ENCODE measurements at regions not wholly inside any gene's neighbourhood (a gene's known extent, or its start where the extent isn't known, plus 50 kb on each side); places are given as distances from the start of the nearest gene placed in this dataset.
A peak's percentile ranks its signal among the peaks of the same experiment; 100 is the strongest.

DNA sequence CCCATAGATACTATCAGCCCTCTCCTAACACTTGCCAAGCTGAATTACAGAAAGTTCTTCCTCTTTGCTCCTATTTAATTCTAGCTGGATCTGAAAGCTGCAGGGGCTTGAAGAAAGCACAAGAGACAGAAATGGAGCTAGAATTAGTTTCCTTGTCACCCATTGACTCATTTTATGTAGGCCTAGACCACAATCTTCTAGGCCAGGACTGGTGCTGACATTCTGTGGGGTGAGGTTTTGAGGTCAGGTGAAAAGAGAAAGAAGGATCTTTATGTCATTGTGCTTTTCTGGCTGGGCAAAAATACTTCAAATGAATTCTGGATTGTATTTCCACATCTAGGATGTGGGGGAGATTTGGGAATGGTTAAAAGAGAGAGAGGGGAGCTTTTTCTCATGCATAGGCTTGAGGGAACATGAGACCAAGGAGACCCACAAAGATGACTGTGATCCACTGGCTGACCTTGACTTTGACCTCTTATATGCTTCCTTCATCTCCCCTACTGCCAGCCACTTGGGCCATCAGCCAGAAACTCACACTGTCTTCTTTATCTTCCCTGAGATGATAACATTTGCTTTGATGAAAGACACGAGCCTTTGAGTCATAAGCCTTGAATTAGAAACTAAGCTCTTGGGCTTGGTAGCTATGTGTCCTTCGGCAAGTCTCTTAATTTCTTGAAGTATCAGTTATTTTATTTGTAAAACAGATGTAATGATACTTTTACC is 274.9 kb upstream of the CADM1 start:
- no peak for DNase-seq

DNA sequence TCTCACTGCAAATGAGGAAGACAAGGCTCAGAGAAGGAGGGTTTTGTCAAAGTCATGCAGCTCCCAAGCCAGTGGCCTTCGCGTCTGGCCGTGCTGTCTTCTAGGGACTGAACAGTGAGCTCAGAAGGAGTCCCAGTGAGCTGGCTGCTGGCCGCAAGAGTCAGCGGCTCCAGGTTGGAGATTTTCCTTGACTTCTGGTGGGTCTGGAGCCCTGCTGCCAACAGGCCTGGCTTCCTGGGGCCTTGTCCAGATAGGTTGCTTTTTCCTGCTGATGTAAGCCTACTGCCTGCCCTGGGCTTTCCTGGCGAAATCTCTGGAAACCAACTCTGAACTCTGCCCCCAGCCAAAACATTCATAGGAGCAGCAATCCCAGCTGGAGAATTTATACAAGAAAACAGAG is 272.7 kb upstream of the CADM1 start:
- no peak for DNase-seq

DNA sequence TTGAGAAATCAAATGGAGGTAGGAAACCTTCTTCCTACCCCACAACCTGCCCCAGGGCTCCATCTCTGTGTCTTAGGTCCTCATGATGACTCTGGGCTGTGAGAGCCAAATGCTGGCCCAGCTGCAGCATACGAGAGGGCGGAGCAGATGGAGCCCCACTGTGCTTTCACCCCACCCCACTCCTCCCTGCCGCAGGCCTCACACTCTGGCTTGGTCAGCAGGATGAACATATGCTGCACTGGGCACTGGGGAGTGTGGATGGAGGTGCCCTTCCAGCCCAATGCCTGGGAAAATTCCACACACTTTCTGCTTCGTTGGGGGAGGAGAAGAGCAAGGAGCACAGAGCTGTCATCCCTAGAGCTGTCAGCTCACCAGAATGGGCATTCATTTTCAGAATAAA is 271.6 kb upstream of the CADM1 start:
- no peak for DNase-seq

DNA sequence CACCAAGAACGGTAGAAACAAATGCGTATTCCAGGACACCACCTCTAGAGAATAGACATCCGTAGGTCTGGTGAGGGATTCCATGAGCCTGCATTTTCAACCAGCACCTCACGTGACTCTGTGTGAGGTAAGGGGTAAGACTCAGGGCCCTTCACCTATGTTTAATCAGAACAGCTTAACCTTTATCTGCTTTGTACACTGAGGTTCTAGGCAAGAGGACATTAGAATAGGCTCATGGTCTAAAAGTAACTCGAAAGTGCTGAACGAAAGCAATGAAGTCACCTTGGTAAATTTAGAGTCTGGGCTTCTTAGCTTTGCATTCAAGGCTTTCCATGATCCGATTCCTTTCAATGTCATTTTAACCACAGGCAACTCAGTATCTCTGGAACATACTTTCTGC is 270.5 kb upstream of the CADM1 start:
- DNase-seq = no peak

DNA sequence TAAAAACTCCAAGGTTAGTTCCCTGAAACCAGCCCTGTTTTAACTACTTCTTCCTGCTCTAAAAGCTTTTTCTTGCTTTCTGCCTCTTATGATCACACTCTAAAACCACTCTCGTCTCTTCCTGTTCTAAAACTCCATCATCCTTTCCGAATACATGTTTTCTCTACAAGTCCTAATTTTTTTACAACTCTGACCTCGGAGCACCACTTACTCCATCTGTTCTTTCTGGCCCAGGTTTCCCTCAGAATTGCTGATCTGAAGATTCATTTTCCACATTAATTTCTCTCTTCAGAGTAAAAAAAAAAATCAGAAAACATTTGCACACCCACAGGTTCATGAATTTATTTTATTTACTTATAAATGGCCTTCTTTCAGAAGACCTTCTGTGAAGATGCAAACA is 265.7 kb upstream of the CADM1 start:
- DNase-seq = no peak

DNA sequence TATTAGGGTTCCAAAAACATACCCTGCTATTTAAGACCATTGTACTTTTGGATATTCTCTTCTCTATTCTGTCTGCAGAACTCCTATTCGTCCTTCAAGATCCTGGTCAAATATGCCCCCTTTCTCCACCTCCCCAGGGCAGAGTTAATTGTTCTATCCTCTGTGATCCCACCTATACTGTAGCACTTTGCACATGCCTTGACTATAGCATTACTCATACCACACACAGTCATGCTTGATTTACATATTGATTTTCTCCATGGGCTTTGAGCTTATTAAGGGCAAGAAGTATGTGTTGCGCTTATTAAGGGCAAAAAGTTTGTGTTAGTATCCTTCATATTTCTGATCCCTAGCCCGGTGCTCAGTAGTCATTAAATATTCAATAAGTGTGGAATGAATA is 263.7 kb upstream of the CADM1 start:
- no peak for DNase-seq

DNA sequence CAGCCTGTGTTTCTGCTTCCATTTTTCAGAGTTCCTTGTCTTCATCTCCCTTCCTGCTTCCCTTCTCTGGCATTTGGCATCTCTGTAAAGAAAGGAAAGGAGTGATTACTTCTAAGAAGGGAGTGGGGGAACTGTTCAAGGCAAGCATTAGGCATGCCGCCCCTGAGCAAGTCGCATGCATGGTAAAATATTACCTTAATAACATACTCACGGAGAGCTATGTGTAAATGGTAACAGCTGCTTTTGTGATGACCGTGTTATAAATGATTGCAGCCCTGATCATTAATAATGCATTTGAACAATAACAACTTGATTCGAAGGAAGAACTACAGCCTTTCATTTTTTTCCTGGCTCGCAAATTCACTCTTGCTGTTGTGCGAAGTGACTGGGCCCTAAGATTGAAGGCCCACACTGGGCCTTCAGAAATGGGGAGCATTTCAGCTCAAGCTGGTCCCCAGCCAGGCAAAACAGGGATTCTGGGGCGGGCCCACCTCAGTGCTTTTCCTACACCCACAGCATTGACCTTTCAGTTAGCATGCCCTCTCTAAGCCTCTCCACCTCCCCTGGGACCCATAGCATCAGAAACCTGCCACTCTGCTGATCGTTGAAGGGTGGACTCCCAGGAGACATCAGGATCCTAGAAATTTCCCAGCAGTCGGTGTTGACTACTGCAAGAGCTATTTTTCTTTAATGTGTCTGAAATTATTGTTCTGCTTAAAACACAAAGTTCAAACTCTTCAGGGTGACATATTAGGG is 263.0 kb upstream of the CADM1 start:
- DNase-seq = no peak

DNA sequence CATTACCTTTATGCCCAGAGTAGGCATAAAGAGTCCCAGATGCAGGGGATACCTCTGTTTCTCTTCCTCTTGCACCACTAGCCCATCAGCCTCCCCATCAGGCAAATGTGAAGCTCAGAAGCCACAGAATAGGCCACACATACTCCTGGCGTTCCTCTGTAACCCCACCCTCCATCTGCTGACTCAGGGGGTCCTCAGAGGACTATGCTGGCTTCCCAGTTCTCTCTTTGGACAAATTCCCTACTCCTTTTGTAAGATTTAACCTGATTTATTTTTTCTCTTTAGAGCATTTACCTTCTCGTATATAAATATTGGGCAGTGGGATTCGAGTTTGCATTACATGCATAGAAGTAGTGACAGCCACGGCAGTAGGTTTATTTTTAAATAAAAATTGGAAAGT is 262.3 kb upstream of the CADM1 start:
- DNase-seq = no peak

DNA sequence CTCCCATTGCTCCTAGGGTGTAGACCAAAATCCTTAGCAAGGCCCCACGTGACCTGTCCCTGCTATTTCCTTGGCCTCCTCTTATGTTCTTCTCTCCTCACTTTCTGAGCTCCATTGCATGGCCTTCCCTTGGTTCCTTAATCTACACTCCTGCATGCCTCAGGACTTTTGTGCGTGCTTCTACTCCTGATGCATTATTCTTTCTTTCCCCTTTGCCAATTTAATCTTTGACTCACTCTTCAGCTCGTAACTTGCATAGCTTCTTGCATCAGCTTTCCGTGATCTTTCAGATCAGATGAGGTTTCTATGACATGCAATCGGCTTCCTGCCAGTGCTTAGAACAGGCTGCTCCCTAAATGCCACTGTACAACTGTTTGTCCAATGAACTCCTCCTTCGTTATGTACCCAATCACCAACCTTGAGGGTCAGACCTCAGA is 261.6 kb upstream of the CADM1 start:
- DNase-seq = no peak

DNA sequence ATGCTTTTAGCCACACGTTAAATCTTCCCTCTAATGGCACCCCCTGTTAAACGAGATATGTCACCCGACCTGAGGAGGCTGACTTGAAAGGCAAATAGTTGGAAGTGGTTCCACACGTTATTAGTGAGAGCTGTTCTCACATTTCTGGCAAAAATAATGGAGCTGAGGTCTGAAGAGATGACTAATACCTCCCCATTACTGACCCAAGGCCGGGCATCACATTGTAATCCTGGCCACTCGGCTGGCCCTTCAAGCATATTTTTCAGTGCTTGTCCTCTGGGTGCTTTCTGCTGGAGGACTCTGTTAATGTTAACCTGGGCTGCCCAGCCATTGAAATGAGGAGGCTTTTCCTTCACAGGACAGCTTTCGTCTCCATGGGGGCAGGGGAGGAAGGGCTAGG is 260.0 kb upstream of the CADM1 start:
- DNase-seq = no peak

DNA sequence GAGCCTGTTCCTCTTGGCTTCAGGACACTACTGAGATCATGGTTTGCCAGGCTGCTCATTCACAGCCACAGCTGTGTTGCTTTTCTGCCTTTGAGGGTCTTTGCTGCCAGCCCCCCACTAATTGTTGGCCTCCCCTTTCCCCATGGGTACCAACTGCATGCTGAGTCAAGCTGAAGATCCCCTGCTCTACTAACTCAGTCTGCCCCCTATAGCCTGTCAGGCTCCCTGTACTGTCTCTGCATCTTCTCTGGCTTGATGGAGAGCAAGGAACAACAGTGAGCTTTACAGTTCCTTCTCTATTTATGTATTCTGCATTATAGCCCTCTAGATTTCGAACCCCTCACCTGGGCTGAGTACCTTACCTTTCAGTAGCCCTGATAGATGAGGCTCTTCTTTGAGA is 257.6 kb upstream of the CADM1 start:
- no peak for DNase-seq

DNA sequence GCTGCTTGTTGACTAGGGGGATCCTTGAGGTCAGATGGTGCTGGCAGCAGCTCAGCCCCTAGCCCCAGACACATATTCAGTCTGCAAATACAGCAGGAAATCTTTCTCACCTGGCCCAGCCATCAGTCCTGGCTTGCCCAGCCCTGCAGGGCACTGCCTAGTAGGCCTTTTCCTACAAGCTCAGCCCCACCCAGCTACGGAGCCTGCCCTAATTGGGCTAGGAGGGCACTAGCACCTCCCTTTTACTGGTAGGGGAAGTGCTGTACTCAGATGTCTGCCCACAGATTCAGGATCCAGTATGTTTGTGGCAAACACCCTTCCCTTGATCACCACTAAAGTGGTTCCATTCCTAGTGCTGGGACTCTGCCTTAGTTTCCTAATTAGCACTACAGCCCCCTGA is 257.1 kb upstream of the CADM1 start:
- DNase-seq = no peak

DNA sequence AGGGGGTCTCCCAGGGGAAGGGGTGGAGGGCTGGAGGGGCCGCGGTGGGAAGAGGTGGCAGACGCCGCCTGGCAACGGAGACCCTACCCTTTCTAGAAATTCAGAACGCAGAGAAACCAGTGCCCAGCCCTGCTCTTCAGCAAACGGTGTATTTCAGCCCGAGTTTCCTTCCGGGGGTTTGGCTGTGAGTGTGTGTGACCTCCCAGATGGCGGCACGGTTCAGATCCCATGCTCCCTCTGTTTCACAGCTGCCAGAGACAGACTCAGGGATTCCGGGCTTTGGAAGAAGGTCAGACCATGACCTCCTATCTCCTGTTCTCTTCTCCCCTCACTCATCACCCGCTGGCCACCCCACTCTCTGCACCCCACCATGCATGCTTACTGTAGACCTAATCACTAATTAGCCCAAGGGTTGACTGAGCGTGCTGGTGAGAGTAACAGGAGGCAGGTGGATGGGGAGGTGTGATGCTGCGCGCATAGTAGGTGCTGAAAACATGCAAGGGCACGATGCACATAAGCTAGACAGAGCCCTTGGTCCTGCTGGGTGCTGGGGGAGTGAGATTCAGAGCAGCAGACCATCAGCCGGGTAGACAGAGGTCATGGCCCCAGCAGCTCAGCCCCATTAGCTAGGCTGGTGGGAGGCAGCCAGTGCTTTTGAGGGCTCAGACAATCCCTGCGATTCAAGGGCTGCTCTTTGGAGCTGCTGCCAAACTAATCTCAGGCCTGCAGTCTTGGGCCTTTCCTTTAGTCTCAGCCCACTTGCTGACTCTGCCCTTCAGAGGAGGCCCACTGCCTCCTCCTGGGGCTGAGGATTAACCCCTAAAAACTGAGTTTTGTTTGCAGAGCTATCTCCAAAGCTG is 256.5 kb upstream of the CADM1 start:
- no peak for DNase-seq

DNA sequence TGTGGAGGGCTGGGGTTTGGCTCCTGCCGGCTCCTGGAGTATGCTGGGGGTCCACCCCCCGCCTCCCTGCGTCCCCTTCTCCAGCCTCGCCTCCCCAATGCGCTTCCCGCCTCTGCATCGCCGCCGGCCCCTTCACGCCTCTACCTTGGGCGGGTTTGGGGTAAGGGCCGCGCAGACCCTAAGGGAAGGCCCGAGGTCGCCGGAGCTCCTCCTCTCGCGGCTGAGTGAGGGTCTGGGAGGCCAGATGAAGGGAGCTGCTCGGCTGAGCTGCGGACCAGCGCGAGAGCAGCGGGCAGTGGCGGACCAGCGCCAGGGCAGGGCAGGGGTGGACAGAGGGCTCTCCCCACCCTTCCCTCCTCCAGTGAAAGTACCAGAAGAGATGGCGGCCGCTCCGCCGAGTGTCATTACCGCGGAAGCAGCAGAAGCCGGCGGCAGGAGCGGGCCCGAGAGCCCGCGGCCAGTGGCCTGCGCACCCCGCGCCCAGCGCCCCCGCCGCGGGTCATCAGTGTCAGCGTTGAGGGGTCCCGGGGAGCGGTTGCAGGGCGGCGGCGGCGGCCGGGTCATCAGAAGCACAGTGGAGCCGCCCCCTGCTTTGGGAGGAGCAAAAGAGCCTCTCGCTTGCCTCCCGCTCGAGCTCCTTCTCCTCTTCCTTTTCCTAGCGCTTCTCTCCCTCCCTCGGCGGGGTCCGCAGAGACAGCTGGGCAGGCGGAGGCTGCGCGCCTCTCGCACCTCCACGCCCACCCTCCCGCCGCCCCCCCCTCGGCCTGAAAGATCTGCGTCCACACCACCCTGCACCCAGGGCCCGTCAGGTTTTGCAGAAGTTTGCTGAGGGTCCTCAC is 255.6 kb upstream of the CADM1 start:
- peak; percentile 53 for DNase-seq

DNA sequence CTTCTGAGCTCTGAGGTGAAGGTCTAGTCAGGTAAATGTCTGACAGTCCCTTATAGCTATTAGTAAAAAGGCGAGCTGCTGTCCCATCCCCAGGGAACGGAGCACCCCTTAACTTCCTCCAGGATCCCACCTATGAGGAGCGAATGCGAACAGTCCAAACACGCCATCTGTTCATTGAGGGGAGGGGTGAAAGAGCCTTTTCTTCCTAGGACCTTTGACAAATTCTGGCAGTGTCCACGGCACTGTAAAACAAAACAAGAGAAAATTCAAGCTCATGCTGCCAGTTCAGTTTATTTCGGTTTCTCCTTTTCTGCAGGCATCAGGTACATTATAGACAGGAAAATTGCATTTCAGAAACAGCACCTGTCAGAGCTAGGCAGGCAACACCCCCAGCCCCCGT is 253.8 kb upstream of the CADM1 start:
- no peak for DNase-seq

DNA sequence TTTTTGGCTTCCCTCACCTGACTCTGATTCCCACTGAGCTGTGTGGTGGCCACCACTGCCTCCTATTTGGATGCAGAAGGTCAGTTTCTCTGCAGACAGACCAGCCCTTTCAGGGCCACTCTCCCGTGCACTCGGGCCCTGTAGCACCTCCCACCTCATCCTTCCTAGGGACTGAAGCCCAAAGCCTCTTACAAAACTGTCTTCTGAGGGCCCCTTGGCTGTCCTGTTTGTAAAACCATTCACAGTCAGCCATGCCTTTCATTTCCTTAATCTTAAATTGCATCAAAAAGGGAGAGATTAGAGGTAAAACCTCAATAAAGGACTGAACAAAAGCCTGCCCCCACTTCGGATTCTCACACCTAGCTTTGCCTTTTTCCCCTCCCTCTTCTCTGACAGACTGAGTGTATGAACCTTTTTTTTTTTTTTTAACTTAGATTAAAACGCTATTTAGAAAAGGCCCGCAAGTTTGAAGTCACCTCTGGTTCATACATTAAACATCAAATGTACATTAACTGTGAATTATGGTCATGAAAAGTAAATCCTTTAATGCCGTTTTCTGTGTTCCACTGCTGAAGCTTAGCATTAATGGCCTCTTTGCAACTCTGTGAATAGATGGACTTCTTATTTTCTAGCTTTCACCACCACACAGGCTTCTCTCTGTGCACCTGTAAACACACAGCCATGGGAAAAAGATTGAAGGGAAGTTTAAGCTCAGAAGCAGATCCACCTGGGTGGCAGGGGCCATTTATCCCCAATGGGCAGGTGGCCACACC is 247.2 kb upstream of the CADM1 start:
- no peak for DNase-seq

DNA sequence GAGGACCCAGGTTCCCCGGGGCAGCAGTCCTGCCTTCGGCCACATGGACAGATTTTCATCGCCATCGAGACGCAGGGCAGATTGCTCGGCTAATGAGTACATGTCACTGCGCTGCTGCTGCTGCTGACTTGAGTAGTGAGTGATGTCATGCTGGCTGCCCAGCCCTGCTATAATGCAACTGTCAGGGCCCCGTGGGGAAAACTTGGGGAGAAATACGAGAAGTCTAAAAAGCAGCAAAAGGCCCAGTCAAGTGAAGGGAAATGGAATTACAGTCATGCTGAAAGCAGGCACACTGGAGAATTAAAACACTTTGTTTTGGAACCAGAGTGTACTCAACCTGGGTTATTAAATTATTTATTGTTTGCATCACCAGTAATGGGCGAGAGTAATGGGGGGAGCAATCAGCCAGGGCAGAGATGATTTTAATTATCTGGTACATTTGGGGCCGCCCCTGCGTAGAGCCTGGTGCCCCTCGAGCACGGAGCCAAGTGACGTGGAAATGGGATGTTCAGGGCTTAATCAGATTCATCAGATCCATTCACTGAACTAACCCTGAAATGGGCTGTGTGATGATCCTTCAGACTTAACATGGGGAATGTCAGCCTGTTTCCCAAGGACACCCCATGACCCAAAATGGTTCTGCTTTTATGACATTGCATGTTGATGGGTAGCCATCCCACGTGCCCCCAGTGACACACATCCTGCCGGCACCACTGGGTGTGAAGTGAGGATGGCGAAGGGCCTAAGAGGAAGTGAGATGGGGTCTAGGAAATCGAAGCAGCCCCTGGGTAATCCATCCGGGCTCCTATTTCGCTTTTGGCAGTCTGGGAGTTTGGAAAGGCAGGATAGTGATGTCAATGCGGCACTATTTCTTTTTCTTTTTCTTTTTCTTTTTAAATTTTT is 241.6 kb upstream of the CADM1 start:
- no peak for DNase-seq

DNA sequence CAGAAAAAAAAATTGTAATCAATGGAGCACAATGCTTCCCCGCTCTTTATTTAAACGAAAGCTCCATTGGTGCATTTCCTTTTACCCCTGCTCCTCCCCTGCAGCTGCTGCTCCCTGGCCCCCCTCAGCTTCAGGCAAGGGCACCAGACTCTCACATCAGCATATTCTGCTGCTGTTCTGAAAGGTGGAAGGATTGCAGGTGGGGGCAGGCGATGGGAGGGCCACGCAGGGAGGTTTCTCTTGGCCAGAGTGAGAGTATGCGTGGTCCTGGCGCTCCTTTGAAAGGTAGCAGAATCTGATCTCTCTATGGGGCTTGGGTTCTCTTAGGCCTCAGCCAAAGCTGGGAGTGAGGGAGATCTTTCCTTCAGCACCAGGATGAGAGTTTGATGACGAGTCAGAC is 240.9 kb upstream of the CADM1 start:
- no peak for DNase-seq

DNA sequence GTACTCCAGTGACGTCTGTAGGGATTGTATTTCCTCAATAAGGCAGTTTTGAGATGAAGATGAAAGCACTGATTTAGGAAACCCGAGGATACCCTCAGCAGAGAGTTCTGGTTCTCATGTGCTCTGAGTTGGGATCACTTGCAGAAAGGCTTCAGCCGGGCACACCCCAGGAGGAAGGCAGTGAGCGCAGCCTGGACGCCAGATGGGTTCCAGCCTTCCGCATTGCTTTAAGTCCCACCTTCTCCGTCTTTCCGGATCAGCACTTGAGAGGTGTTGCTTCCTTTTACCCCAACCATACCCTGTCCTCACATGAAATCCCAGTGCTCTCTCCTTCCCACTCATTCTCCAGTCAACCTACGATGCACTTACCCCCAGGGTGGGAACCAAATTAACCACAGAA is 239.5 kb upstream of the CADM1 start:
- DNase-seq = no peak

DNA sequence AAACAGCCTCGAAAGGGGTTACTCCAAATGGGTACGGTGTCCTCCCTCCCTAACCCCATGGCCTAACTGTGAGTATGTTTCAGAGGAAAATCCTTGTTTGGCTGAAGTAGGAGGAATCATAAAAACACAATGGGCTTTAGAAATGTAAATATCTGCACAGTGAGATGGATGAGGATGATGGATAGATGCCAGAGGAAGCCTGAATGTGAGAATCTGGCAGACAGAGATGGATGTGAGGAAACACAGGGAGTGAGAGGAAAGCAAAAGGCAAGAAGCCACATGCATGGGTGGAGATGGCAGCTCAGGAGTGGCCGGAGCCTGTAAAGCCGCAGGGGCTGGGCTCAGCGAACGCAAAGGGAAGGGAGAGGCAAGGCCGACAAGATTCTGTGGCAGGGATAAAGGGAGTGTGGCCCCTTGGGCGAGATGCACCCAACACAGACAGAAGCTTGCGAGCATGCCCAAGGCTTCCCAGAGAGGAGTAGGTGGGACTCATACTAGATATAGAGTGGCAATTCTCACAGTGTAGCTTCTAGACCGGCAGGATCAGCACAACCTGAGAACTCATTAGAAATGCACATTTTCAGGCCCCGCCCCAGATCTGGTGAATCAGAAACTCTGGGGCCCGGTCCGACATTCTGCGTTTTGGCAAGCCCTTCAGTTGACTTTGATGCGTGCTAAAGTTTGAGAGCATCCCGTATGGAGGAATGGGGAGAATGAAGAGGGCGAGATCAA is 237.3 kb upstream of the CADM1 start:
- no peak for DNase-seq
